ENCODE measurements at regions not wholly inside any gene's neighbourhood (a gene's known extent, or its start where the extent isn't known, plus 50 kb on each side); places are given as distances from the start of the nearest gene placed in this dataset.

DNA sequence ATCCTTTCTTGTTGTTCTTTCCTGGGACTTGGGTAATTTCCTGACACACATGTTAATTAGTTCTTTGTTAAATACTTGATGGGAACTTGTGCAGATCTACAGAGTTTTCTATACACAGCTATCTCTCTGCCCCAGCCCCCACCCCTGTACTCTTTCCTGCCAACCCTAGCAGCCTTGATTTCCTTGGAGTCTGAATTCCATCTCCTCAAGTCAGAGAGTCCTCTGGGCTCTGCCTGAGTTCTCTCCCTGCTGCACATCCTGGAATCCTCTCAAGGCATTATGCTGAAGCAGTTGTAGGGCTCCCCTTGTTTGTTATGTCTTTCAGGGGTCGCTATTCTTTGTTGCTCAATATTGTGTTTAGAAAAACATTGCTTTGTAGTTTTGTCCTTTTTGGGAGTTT, 384.7 kb downstream of the RPS6KC1 start:
- no peak overlapping the region for H3K27ac ChIP-seq (ENCODE audit: control insufficient read depth, insufficient read depth, low read length)
- H2AFZ ChIP-seq (ENCODE audit: control insufficient read depth, low read length) = no peak overlapping the region
- TF ChIP-seq EZH2 (IDR thresholded peaks at IDR 0.05; ENCODE audit: low read length) = no peak
- TF ChIP-seq, protein P1, sequence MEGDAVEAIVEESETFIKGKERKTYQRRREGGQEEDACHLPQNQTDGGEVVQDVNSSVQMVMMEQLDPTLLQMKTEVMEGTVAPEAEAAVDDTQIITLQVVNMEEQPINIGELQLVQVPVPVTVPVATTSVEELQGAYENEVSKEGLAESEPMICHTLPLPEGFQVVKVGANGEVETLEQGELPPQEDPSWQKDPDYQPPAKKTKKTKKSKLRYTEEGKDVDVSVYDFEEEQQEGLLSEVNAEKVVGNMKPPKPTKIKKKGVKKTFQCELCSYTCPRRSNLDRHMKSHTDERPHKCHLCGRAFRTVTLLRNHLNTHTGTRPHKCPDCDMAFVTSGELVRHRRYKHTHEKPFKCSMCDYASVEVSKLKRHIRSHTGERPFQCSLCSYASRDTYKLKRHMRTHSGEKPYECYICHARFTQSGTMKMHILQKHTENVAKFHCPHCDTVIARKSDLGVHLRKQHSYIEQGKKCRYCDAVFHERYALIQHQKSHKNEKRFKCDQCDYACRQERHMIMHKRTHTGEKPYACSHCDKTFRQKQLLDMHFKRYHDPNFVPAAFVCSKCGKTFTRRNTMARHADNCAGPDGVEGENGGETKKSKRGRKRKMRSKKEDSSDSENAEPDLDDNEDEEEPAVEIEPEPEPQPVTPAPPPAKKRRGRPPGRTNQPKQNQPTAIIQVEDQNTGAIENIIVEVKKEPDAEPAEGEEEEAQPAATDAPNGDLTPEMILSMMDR (optimal IDR thresholded peaks at IDR 0.05 in 1 of 3, IDR thresholded peaks at IDR 0.05 in 1 of 3, conservative IDR thresholded peaks at IDR 0.05 in 1 of 3; ENCODE audit: extremely low read depth in 1 of 3, insufficient read depth in 2 of 3, low read length in 3 of 3) = no peak
- no peaks in the 10 kb centered on the region for H3K9me3 ChIP-seq (ENCODE audit: control insufficient read depth, low read depth, low read length)
- no peaks in the 10 kb centered on the region for H3K9me1 ChIP-seq (ENCODE audit: control insufficient read depth, extremely low read depth, insufficient read depth, low read length)
- no peaks in the 10 kb centered on the region for H3K36me3 ChIP-seq (ENCODE audit: control insufficient read depth in 2 of 2, extremely low read depth in 1 of 2, insufficient read depth in 2 of 2, low read length in 2 of 2)
- no peak overlapping the region for H3K4me3 ChIP-seq (ENCODE audit: control insufficient read depth in 2 of 3, extremely low read depth in 1 of 3, insufficient read depth in 2 of 3, low read depth in 1 of 3, low read length in 3 of 3)
- no peak for FAIRE-seq
- no peaks in the 10 kb centered on the region for H4K20me1 ChIP-seq (ENCODE audit: control insufficient read depth, extremely low read depth, insufficient read depth, low read length)
- H3K9ac ChIP-seq (ENCODE audit: control insufficient read depth, extremely low read depth, insufficient read depth, low read length) = no peak overlapping the region
- H3K79me2 ChIP-seq (ENCODE audit: control insufficient read depth, insufficient read depth, low read length) = no peaks in the 10 kb centered on the region
- peaks cover 4% of the 10 kb centered on the region for H3K4me1 ChIP-seq (ENCODE audit: control insufficient read depth, extremely low read depth, insufficient read depth, low read length)
- H3K27me3 ChIP-seq (ENCODE audit: control insufficient read depth, extremely low read depth, insufficient read depth, low read length) = no peaks in the 10 kb centered on the region
- dilution Hi-C loops (cut with MboI; ENCODE audit: extremely low pct_ligation_motif_present, low sequenced_read_pairs) = no loop called here
- H3K4me2 ChIP-seq (ENCODE audit: control insufficient read depth, extremely low read depth, insufficient read depth, low read depth, low read length) = no peak overlapping the region
- no peak for DNase-seq (ENCODE audit: low read depth, low spot score)

DNA sequence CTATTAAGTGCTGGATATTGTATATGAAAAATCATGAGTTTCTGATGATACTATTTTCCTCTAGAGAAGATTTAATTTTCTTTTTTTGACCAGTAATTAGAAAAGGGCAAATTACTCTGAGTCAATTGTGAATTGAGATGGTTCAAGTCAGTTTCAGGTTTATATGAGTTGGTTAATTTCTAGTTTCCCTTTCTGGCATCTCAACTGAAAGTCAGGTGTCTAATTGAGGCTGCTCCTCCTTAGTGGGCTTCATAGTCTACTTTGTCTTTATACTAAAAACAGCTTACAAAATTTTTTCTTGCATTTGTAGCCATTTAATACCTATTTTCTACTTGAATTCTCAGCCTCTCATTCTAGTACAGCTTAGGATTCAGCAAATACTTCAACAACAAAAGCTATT, 387.3 kb downstream of the RPS6KC1 start:
- H3K27me3 ChIP-seq (ENCODE audit: control insufficient read depth, extremely low read depth, insufficient read depth, low read length) = no peaks in the 10 kb centered on the region
- dilution Hi-C loops (cut with MboI; ENCODE audit: extremely low pct_ligation_motif_present, low sequenced_read_pairs) = no loop called here
- FAIRE-seq = no peak
- no peaks in the 10 kb centered on the region for H3K79me2 ChIP-seq (ENCODE audit: control insufficient read depth, insufficient read depth, low read length)
- H3K9ac ChIP-seq (ENCODE audit: control insufficient read depth, extremely low read depth, insufficient read depth, low read length) = no peak overlapping the region
- no peaks in the 10 kb centered on the region for H4K20me1 ChIP-seq (ENCODE audit: control insufficient read depth, extremely low read depth, insufficient read depth, low read length)
- peaks cover 10% of the 10 kb centered on the region for H3K4me1 ChIP-seq (ENCODE audit: control insufficient read depth, extremely low read depth, insufficient read depth, low read length)
- H3K36me3 ChIP-seq (ENCODE audit: control insufficient read depth in 2 of 2, extremely low read depth in 1 of 2, insufficient read depth in 2 of 2, low read length in 2 of 2) = no peaks in the 10 kb centered on the region
- no peak overlapping the region for H2AFZ ChIP-seq (ENCODE audit: control insufficient read depth, low read length)
- no peak overlapping the region for H3K4me2 ChIP-seq (ENCODE audit: control insufficient read depth, extremely low read depth, insufficient read depth, low read depth, low read length)
- no peaks in the 10 kb centered on the region for H3K9me1 ChIP-seq (ENCODE audit: control insufficient read depth, extremely low read depth, insufficient read depth, low read length)
- no peak overlapping the region for H3K27ac ChIP-seq (ENCODE audit: control insufficient read depth, insufficient read depth, low read length)
- DNase-seq (ENCODE audit: low read depth, low spot score) = no peak
- H3K9me3 ChIP-seq (ENCODE audit: control insufficient read depth, low read depth, low read length) = no peaks in the 10 kb centered on the region
- TF ChIP-seq EZH2 (IDR thresholded peaks at IDR 0.05; ENCODE audit: low read length) = no peak
- TF ChIP-seq, protein P1 (optimal IDR thresholded peaks at IDR 0.05 in 1 of 3, IDR thresholded peaks at IDR 0.05 in 1 of 3, conservative IDR thresholded peaks at IDR 0.05 in 1 of 3; ENCODE audit: extremely low read depth in 1 of 3, insufficient read depth in 2 of 3, low read length in 3 of 3) = no peak
- H3K4me3 ChIP-seq (ENCODE audit: control insufficient read depth in 2 of 3, extremely low read depth in 1 of 3, insufficient read depth in 2 of 3, low read depth in 1 of 3, low read length in 3 of 3) = no peak overlapping the region
